ENCODE measurements at regions not wholly inside any gene's neighbourhood (a gene's known extent, or its start where the extent isn't known, plus 50 kb on each side); places are given as distances from the start of the nearest gene placed in this dataset.

- no peak for DNase-seq
- H3K27ac ChIP-seq = no peak overlapping the region
- H3K4me1 ChIP-seq = no peaks in the 10 kb centered on the region
- H3K27me3 ChIP-seq (replicated peaks in 1 of 7) = no peaks in the 10 kb centered on the region
- WGBS, 5 donors = 18 to 52% (median 24%) methylated on average over 1 of the region's 1 CpG
- H3K9me3 ChIP-seq = no peaks in the 10 kb centered on the region
- TF ChIP-seq POLR2AphosphoS5 (IDR thresholded peaks at IDR 0.05) (no peak), POLR2A (IDR thresholded peaks at IDR 0.05) (no peak)
- TF ChIP-seq, protein P1, sequence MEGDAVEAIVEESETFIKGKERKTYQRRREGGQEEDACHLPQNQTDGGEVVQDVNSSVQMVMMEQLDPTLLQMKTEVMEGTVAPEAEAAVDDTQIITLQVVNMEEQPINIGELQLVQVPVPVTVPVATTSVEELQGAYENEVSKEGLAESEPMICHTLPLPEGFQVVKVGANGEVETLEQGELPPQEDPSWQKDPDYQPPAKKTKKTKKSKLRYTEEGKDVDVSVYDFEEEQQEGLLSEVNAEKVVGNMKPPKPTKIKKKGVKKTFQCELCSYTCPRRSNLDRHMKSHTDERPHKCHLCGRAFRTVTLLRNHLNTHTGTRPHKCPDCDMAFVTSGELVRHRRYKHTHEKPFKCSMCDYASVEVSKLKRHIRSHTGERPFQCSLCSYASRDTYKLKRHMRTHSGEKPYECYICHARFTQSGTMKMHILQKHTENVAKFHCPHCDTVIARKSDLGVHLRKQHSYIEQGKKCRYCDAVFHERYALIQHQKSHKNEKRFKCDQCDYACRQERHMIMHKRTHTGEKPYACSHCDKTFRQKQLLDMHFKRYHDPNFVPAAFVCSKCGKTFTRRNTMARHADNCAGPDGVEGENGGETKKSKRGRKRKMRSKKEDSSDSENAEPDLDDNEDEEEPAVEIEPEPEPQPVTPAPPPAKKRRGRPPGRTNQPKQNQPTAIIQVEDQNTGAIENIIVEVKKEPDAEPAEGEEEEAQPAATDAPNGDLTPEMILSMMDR (IDR thresholded peaks at IDR 0.05 in 8 of 11, conservative IDR thresholded peaks at IDR 0.05 in 3 of 11) = no peak
- intact Hi-C loops (cut with DNase I; ENCODE audit: low total_unique reads) = no loop called here
- no peak overlapping the region for H3K4me3 ChIP-seq
- H3K36me3 ChIP-seq = no peaks in the 10 kb centered on the region
These were observed 471.3 kb downstream of the OMA1 start for GRCh38 chr1:58075188-58075578.

GRCh38 chr1:58072450-58072849, 474.1 kb downstream of the OMA1 start:
- no peaks in the 10 kb centered on the region for H3K27me3 ChIP-seq (replicated peaks in 1 of 7)

DNA sequence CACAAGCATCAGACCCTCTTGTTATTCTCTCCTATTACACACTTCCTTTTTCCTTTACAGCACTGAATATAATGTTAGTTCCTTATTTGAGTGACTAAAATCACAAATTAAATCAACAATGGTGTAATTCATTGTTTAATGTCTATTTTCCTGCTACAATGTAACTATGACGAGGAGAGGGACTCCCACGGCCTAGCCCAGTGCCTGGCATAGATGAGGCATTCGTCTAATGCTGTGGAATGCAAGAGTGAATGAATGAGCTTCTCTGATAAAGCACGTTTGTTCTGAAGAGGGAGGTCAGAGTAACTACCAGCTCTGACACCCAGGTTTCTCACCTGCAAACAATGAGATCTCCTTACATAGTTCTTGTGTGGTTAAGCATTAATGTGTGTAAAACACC, 479.4 kb downstream of the OMA1 start:
- 77 to 86% (median 82%) methylated on average over 4 of the region's 4 CpGs for WGBS, 5 donors
- Histone ChIP-seq H3K4me1 (no peaks in the 10 kb centered on the region), H3K9me3 (no peaks in the 10 kb centered on the region), H3K27ac (no peak overlapping the region), H3K27me3 (replicated peaks in 1 of 7) (no peaks in the 10 kb centered on the region), H3K4me3 (no peak overlapping the region), H3K36me3 (no peaks in the 10 kb centered on the region)
- intact Hi-C loops (cut with DNase I; ENCODE audit: low total_unique reads) = no loop called here
- no peak for DNase-seq
- TF ChIP-seq POLR2A (IDR thresholded peaks at IDR 0.05) (no peak), POLR2AphosphoS5 (IDR thresholded peaks at IDR 0.05) (no peak)
- TF ChIP-seq, protein P1 (IDR thresholded peaks at IDR 0.05 in 8 of 11, conservative IDR thresholded peaks at IDR 0.05 in 3 of 11) = no peak

More at GRCh38 chr1:58072450-58072849, 474.1 kb downstream of the OMA1 start:
- Histone ChIP-seq H3K36me3 (no peaks in the 10 kb centered on the region), H3K4me1 (no peaks in the 10 kb centered on the region), H3K4me3 (no peak overlapping the region), H3K9me3 (no peaks in the 10 kb centered on the region), H3K27ac (no peak overlapping the region)
- no peak for DNase-seq
- intact Hi-C loops (cut with DNase I; ENCODE audit: low total_unique reads) = no loop called here
- TF ChIP-seq POLR2A (IDR thresholded peaks at IDR 0.05) (no peak), POLR2AphosphoS5 (IDR thresholded peaks at IDR 0.05) (no peak)
- TF ChIP-seq, protein P1 (IDR thresholded peaks at IDR 0.05 in 8 of 11, conservative IDR thresholded peaks at IDR 0.05 in 3 of 11) = no peak
- 82 to 92% (median 92%) methylated on average over 4 of the region's 4 CpGs for WGBS, 5 donors

DNA sequence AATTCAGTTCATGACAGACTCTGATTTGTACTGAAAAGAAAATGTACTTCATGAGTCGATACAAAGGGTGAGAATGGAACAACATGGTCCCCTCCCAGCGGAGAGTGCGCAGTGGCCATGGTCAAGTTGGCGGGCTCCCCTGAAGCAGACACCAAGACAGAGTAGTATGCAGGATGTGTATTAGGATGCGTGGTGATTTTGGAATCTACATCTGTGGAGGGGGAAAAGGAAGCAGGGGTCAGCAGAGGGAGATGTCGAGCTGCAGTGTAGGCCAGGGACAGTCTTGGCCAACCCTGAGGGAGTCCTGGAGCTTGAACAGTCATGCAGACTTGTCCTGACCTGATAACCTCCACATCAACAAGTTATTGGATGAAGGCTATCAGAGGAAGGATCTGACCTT, 481.0 kb downstream of the OMA1 start:
- WGBS, 5 donors = 83 to 87% (median 84%) methylated on average over 6 of the region's 6 CpGs

More for the DNA sequence above, 481.0 kb downstream of the OMA1 start:
- Histone ChIP-seq H3K36me3 (no peaks in the 10 kb centered on the region), H3K4me3 (no peak overlapping the region), H3K27ac (no peak overlapping the region), H3K9me3 (no peaks in the 10 kb centered on the region), H3K27me3 (replicated peaks in 1 of 7) (peaks cover 0 to 5% (median 0%) of the 10 kb centered on the region in 7 donors), H3K4me1 (no peaks in the 10 kb centered on the region)
- intact Hi-C loops (cut with DNase I; ENCODE audit: low total_unique reads) = no loop called here
- TF ChIP-seq, protein P1 (IDR thresholded peaks at IDR 0.05 in 8 of 11, conservative IDR thresholded peaks at IDR 0.05 in 3 of 11) = no peak
- TF ChIP-seq POLR2A (IDR thresholded peaks at IDR 0.05) (no peak), POLR2AphosphoS5 (IDR thresholded peaks at IDR 0.05) (no peak)
- no peak for DNase-seq

All from spleen (tissue), 11 donors.